ENCODE measurements at regions not wholly inside any gene's neighbourhood (a gene's known extent, or its start where the extent isn't known, plus 50 kb on each side); places are given as distances from the start of the nearest gene placed in this dataset.
A peak's percentile ranks its signal among the peaks of the same experiment; 100 is the strongest.
"Not testable (repeated sequence)": the region's sequence is repeated elsewhere in the genome, so short reads cannot be mapped to it uniquely, and the experiment has no call there.

DNA sequence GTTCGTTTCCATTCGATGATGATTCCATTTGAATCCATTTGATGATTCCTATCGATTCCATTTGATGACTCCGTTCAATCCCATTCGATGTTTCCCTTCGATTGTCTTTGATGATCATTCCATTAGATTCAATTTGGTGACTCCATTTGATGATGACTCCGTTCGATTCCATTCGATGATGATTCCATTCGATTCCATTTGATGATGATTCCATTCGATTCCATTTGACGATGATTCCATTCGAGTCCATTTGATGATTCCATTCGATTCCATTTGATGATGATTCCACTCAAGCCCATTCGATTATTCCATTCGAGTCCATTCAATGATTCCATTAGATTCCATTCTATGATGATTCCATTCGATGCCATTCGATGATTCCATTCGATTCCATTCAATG lies 2730.6 kb downstream of the RPIA start:
- not testable (repeated sequence) for H3K4me1 ChIP-seq (ENCODE audit: control insufficient read depth in 3 of 3, insufficient read depth in 2 of 3, low read depth in 1 of 3, low read length in 2 of 3); H3K4me3 ChIP-seq (ENCODE audit: low read depth in 1 of 3, low read length in 3 of 3); H3K36me3 ChIP-seq (ENCODE audit: control insufficient read depth in 3 of 3, insufficient read depth in 2 of 3, low read depth in 1 of 3, low read length in 3 of 3); FAIRE-seq; H3K27me3 ChIP-seq (ENCODE audit: control insufficient read depth in 3 of 3, insufficient read depth in 3 of 3, low read length in 3 of 3); DNase-seq; H3K27ac ChIP-seq (ENCODE audit: low read depth in 1 of 3, low read length in 2 of 3); H3K9me3 ChIP-seq (ENCODE audit: control insufficient read depth in 2 of 2, insufficient read depth in 1 of 2, low read depth in 1 of 2, low read length in 1 of 2)
- 85 to 91% (median 88%) methylated on average over 19 of the region's 19 CpGs for WGBS, 3 donors

DNA sequence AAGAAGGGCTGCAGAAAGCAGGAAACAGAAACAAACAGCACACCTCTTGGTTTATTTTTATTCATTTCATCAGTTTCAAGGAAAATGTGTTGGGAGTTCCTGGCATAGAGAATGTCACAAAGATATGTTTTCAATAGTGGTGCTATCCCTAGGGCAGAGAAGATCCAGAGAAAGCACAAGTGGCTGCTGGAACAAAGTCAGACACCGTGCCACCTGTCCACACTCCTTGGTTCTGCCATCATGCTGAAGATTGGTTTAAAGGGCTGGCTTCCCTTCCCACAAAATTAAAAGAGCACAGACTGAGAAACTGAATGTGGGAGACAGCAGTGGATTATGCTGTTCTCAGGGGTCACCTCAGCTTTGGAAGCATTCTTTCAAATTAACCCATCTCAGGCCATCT lies 2735.7 kb downstream of the RPIA start:
- H3K36me3 ChIP-seq (ENCODE audit: control insufficient read depth in 3 of 3, insufficient read depth in 2 of 3, low read depth in 1 of 3, low read length in 3 of 3); H3K9me3 ChIP-seq (ENCODE audit: control insufficient read depth in 2 of 2, insufficient read depth in 1 of 2, low read depth in 1 of 2, low read length in 1 of 2); FAIRE-seq; H3K4me1 ChIP-seq (ENCODE audit: control insufficient read depth in 3 of 3, insufficient read depth in 2 of 3, low read depth in 1 of 3, low read length in 2 of 3); DNase-seq; H3K27me3 ChIP-seq (ENCODE audit: control insufficient read depth in 3 of 3, insufficient read depth in 3 of 3, low read length in 3 of 3); H3K4me3 ChIP-seq (ENCODE audit: low read depth in 1 of 3, low read length in 3 of 3); H3K27ac ChIP-seq (ENCODE audit: low read depth in 1 of 3, low read length in 2 of 3): not testable (repeated sequence)
- 56 to 65% (median 62%) methylated on average over 1 of the region's 1 CpG for WGBS, 3 donors

DNA sequence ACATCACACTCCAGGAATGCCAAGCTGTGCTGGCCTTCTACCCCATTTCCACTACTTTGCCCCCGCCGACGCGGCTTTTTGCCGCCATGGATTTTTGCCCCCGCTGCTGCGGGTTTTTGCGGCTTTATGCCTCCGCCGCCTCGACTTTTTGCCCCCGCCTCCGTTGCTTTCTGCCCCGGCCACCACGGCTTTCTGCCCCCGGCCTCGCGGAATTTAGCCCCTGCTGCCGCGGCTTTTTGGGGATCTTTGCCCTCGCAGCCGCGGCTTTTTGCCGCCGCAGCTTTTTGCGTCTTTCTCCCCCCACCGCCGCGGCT lies 2750.4 kb downstream of the RPIA start:
- peak overlapping the region in 1 of 3 donors; percentile 18 for H3K4me3 ChIP-seq (ENCODE audit: low read depth in 1 of 3, low read length in 3 of 3)
- WGBS, 3 donors = 9 to 13% (median 12%) methylated on average over 29 of the region's 29 CpGs
- not testable (repeated sequence) for H3K27ac ChIP-seq (ENCODE audit: low read depth in 1 of 3, low read length in 2 of 3); DNase-seq; H3K36me3 ChIP-seq (ENCODE audit: control insufficient read depth in 3 of 3, insufficient read depth in 2 of 3, low read depth in 1 of 3, low read length in 3 of 3); FAIRE-seq; H3K4me1 ChIP-seq (ENCODE audit: control insufficient read depth in 3 of 3, insufficient read depth in 2 of 3, low read depth in 1 of 3, low read length in 2 of 3); H3K9me3 ChIP-seq (ENCODE audit: control insufficient read depth in 2 of 2, insufficient read depth in 1 of 2, low read depth in 1 of 2, low read length in 1 of 2)
- H3K27me3 ChIP-seq (ENCODE audit: control insufficient read depth in 3 of 3, insufficient read depth in 3 of 3, low read length in 3 of 3) = peaks cover 0 to 17% (median 10%) of the 10 kb centered on the region in 3 donors

DNA sequence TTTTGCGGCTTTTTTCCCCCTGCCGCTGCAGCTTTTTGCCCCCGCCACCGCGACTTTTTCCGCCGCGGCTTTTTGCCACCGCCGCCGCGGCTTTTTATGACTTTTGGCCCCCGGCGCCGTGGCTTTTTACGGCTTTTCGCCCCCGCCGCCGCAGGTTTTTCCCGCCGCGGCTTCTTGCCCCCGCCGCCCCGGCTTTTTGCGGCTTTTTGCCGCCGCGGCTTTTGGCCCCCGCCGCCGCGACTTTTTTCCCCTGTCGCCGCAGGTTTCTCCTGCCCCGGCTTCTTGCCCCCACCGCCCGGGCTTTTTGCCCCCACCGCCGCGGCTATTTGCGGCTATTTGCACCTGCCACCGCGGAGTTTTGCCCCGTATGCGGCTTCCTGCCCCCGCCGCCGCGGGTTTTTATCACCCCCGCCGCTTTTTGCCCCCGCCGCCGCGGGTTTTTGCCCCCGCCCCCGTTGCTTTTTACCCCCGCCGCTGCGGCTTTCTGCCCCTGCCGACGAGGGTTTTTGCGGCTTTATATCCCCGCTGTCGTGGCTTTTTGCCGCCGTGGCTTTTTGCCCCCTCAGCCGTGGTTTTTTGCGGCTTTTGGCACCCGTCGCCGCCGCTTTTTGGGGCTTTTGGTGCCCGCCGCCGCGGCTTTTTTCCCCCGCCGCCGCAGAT lies 2750.9 kb downstream of the RPIA start:
- Histone ChIP-seq H3K9me3 (ENCODE audit: control insufficient read depth in 2 of 2, insufficient read depth in 1 of 2, low read depth in 1 of 2, low read length in 1 of 2) (peaks cover 0 to 7% of the 10 kb centered on the region in 2 donors), H3K27ac (ENCODE audit: low read depth in 1 of 3, low read length in 2 of 3) (no peak overlapping the region), H3K27me3 (ENCODE audit: control insufficient read depth in 3 of 3, insufficient read depth in 3 of 3, low read length in 3 of 3) (peaks cover 0 to 17% (median 10%) of the 10 kb centered on the region in 3 donors), H3K4me1 (ENCODE audit: control insufficient read depth in 3 of 3, insufficient read depth in 2 of 3, low read depth in 1 of 3, low read length in 2 of 3) (peaks cover 0 to 7% (median 0%) of the 10 kb centered on the region in 3 donors), H3K36me3 (ENCODE audit: control insufficient read depth in 3 of 3, insufficient read depth in 2 of 3, low read depth in 1 of 3, low read length in 3 of 3) (no peaks in the 10 kb centered on the region), H3K4me3 (ENCODE audit: low read depth in 1 of 3, low read length in 3 of 3) (peak overlapping the region; percentile 15 to 18 (median 18))
- DNase-seq (peak in 1 of 2 donors; percentile 15), FAIRE-seq (no peak)
- WGBS, 3 donors = 8 to 10% (median 9%) methylated on average over 82 of the region's 82 CpGs

DNA sequence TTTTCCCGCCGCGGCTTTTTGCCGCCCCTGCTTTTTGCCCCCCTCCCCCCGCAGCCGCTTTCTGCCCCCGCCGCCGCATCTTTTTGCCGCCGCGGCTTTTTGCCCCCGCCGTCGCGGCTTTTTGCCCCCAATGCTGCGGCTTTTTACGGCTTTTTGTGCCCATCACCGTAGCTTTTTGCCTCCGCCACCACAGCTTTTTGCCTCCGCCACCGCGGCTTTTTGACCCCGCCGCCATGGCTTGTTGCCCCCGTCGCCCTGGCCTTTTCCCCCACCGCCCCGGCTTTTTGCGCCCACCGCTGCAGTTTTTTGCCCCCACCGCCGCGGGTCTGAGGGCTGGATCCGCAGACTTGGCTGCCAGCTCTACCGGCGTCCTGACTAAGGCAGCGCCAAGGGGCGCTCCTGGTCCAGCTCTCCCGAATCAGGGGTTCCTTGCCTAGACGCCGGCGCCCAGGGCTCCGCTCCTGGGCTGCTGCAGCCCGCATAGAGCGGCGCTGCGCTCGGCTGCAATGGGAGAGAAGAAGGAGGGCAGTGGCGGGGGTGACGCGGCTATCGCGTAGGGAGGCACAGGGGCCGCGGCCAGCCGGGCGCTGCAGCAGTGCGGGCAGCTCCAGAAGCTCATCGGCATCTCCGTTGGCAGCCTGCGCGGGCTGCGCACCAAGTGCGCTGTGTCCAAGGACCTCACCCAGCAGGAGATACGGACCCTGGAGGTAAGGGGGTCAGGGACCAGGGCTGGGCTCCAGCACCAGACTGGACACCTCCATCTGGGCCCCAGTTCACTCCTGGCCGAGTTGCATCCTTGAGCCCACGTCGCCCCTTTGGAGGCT lies 2751.6 kb downstream of the RPIA start:
- 19 to 25% (median 20%) methylated on average over 46 to 50 of the region's 69 CpGs for WGBS, 3 donors
- peak overlapping the region in 1 of 3 donors; percentile 18 for H3K4me3 ChIP-seq (ENCODE audit: low read depth in 1 of 3, low read length in 3 of 3)

DNA sequence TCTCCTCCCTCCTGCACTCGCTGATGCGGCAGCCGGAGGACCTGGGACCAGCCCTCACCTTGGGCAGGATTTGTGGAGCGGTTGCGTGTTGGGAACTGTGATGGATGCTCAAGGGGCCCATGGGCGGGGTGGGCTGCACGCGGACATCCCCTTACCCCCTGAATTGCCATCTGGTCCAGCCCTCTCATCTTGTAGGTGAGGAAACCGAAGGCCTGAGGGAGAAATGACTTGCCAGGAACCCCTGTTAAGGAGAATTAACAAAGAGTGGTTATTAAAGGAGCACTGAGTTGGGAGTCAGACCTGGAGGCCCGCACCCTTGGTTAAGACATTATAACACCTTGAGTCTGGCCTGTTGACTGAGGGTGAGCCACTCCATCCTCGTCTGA lies 2752.2 kb downstream of the RPIA start:
- H3K9me3 ChIP-seq (ENCODE audit: control insufficient read depth in 2 of 2, insufficient read depth in 1 of 2, low read depth in 1 of 2, low read length in 1 of 2); H3K27ac ChIP-seq (ENCODE audit: low read depth in 1 of 3, low read length in 2 of 3); H3K4me3 ChIP-seq (ENCODE audit: low read depth in 1 of 3, low read length in 3 of 3); H3K4me1 ChIP-seq (ENCODE audit: control insufficient read depth in 3 of 3, insufficient read depth in 2 of 3, low read depth in 1 of 3, low read length in 2 of 3); FAIRE-seq; H3K36me3 ChIP-seq (ENCODE audit: control insufficient read depth in 3 of 3, insufficient read depth in 2 of 3, low read depth in 1 of 3, low read length in 3 of 3); DNase-seq: not testable (repeated sequence)
- 64 to 78% (median 71%) methylated on average over 7 to 9 of the region's 11 CpGs for WGBS, 3 donors
- peaks cover 0 to 17% (median 10%) of the 10 kb centered on the region in 3 donors for H3K27me3 ChIP-seq (ENCODE audit: control insufficient read depth in 3 of 3, insufficient read depth in 3 of 3, low read length in 3 of 3)

More for the DNA sequence above, 2751.6 kb downstream of the RPIA start:
- peaks cover 0 to 17% (median 10%) of the 10 kb centered on the region in 3 donors for H3K27me3 ChIP-seq (ENCODE audit: control insufficient read depth in 3 of 3, insufficient read depth in 3 of 3, low read length in 3 of 3)
- H3K4me1 ChIP-seq (ENCODE audit: control insufficient read depth in 3 of 3, insufficient read depth in 2 of 3, low read depth in 1 of 3, low read length in 2 of 3); FAIRE-seq; H3K9me3 ChIP-seq (ENCODE audit: control insufficient read depth in 2 of 2, insufficient read depth in 1 of 2, low read depth in 1 of 2, low read length in 1 of 2); H3K36me3 ChIP-seq (ENCODE audit: control insufficient read depth in 3 of 3, insufficient read depth in 2 of 3, low read depth in 1 of 3, low read length in 3 of 3); H3K27ac ChIP-seq (ENCODE audit: low read depth in 1 of 3, low read length in 2 of 3): not testable (repeated sequence)
- peak in 1 of 2 donors; percentile 8 for DNase-seq

DNA sequence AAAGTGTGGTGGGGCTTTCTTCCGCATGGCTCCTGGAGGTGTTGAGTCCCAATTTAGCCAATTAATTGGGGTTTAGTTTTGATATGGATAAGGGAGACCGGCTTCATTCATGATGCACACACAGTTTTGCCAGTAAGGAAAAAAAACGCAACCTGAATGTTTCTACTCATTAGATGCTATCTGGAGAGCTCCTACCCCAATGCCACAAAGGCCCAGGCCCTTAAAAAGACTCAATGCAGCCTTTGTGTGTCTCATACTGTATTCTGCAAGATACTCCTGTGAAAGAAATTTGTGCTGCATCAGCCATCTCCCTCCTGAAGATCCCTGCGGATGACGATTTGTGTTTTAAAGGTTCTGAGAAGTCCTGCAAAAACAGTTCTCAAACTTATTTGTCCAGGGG lies 2754.2 kb downstream of the RPIA start:
- H3K4me3 ChIP-seq (ENCODE audit: low read depth in 1 of 3, low read length in 3 of 3); H3K4me1 ChIP-seq (ENCODE audit: control insufficient read depth in 3 of 3, insufficient read depth in 2 of 3, low read depth in 1 of 3, low read length in 2 of 3); H3K36me3 ChIP-seq (ENCODE audit: control insufficient read depth in 3 of 3, insufficient read depth in 2 of 3, low read depth in 1 of 3, low read length in 3 of 3); H3K27ac ChIP-seq (ENCODE audit: low read depth in 1 of 3, low read length in 2 of 3); H3K9me3 ChIP-seq (ENCODE audit: control insufficient read depth in 2 of 2, insufficient read depth in 1 of 2, low read depth in 1 of 2, low read length in 1 of 2); FAIRE-seq; DNase-seq: not testable (repeated sequence)
- peaks cover 0 to 17% (median 8%) of the 10 kb centered on the region in 3 donors for H3K27me3 ChIP-seq (ENCODE audit: control insufficient read depth in 3 of 3, insufficient read depth in 3 of 3, low read length in 3 of 3)
- 83 to 86% (median 86%) methylated on average over 3 to 4 of the region's 5 CpGs for WGBS, 3 donors

DNA sequence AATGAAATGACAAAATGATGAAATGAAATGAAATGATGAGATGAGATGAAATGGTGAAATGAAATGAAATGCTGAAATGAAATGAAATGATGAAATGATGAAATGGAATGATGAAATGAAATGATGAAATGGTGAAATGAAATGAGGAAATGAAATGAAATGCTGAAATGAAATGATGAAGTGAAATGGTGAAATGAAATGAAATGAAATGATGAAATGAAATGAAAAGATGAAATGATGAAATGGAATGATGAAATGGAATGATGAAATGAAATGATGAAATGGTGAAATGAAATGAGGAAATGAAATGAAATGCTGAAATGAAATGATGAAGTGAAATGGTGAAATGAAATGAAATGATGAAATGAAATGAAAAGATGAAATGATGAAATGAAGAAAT lies 2755.0 kb downstream of the RPIA start:
- H3K9me3 ChIP-seq (ENCODE audit: control insufficient read depth in 2 of 2, insufficient read depth in 1 of 2, low read depth in 1 of 2, low read length in 1 of 2); DNase-seq; H3K4me1 ChIP-seq (ENCODE audit: control insufficient read depth in 3 of 3, insufficient read depth in 2 of 3, low read depth in 1 of 3, low read length in 2 of 3); H3K36me3 ChIP-seq (ENCODE audit: control insufficient read depth in 3 of 3, insufficient read depth in 2 of 3, low read depth in 1 of 3, low read length in 3 of 3); FAIRE-seq; H3K4me3 ChIP-seq (ENCODE audit: low read depth in 1 of 3, low read length in 3 of 3); H3K27ac ChIP-seq (ENCODE audit: low read depth in 1 of 3, low read length in 2 of 3): not testable (repeated sequence)
- peaks cover 0 to 17% (median 8%) of the 10 kb centered on the region in 3 donors for H3K27me3 ChIP-seq (ENCODE audit: control insufficient read depth in 3 of 3, insufficient read depth in 3 of 3, low read length in 3 of 3)
